GM19468 (cell line): ENCODE measurements at regions not wholly inside any gene's neighbourhood (a gene's known extent, or its start where the extent isn't known, plus 50 kb on each side); places are given as distances from the start of the nearest gene placed in this dataset.

Experiments
- ATAC-seq: cut with Tn5 transposase; IDR thresholded peaks from one replicate; pipeline ENCODE4 v1.9.1; 2021; ENCODE audit warnings: mild to moderate bottlenecking, moderate library complexity, moderate number of reproducible peaks; ENCODE audit not compliant: unreplicated experiment; ENCODE audit errors: extremely low read depth

- no peak for ATAC-seq
Measured at GRCh38 chr6:56865081-56865875, 89.6 kb upstream of the BEND6 start.

GRCh38 chr6:56864171-56864616 is 90.7 kb upstream of the BEND6 start:
- ATAC-seq: no peak

- no peak for ATAC-seq
Measured at GRCh38 chr6:56863366-56863765, 91.5 kb upstream of the BEND6 start.

- no peak for ATAC-seq
Measured at GRCh38 chr6:56862415-56863175, 92.3 kb upstream of the BEND6 start.

- ATAC-seq: no peak
Measured at GRCh38 chr6:56860475-56860874, 94.4 kb upstream of the BEND6 start.

GRCh38 chr6:56856036-56856580 is 98.8 kb upstream of the BEND6 start:
- no peak for ATAC-seq

GRCh38 chr6:56854086-56854485 is 100.8 kb upstream of the BEND6 start:
- ATAC-seq: no peak

GRCh38 chr6:56853541-56853940 is 101.4 kb upstream of the BEND6 start:
- ATAC-seq: no peak

- no peak for ATAC-seq
Measured at GRCh38 chr6:56852260-56853010, 102.5 kb upstream of the BEND6 start.

GRCh38 chr6:56851541-56852259 is 103.2 kb upstream of the BEND6 start:
- ATAC-seq: peak; percentile 94

- ATAC-seq: no peak
Measured at GRCh38 chr6:56851074-56851473, 103.8 kb upstream of the BEND6 start.

GRCh38 chr6:56850626-56851025 is 104.3 kb upstream of the BEND6 start:
- no peak for ATAC-seq

- ATAC-seq: no peak
Measured at GRCh38 chr6:56849896-56850295, 105.0 kb upstream of the BEND6 start.

GRCh38 chr6:56848105-56848504 is 106.8 kb upstream of the BEND6 start:
- no peak for ATAC-seq

GRCh38 chr6:56845032-56845431 is 109.9 kb upstream of the BEND6 start:
- ATAC-seq: no peak

- ATAC-seq: peak; percentile 71
Measured at GRCh38 chr6:56843476-56844349, 111.2 kb upstream of the BEND6 start.

- no peak for ATAC-seq
Measured at GRCh38 chr6:56842686-56843475, 112.0 kb upstream of the BEND6 start.

GRCh38 chr6:56841751-56842150 is 113.2 kb upstream of the BEND6 start:
- ATAC-seq: no peak
